ENCODE measurements at regions not wholly inside any gene's neighbourhood (a gene's known extent, or its start where the extent isn't known, plus 50 kb on each side); places are given as distances from the start of the nearest gene placed in this dataset.

GRCh38 chr10:56698506-56698905, 337.4 kb upstream of the ZWINT start:
- Histone ChIP-seq H3K9me3 (no peaks in the 10 kb centered on the region), H3K27me3 (no peaks in the 10 kb centered on the region), H3K4me3 (no peak overlapping the region), H3K4me1 (no peaks in the 10 kb centered on the region), H3K36me3 (no peaks in the 10 kb centered on the region), H3K27ac (no peak overlapping the region)
- no peak for TF ChIP-seq CTCF (IDR thresholded peaks at IDR 0.05)
- TF ChIP-seq POLR2A (IDR thresholded peaks at IDR 0.05), result no peak
- intact Hi-C loops (cut with DNase I), result no loop called here
- WGBS, 2 donors, result 59 to 74% methylated on average over 2 of the region's 2 CpGs
- DNase-seq, result no peak

- no peak for TF ChIP-seq POLR2A (IDR thresholded peaks at IDR 0.05)
- TF ChIP-seq CTCF (IDR thresholded peaks at IDR 0.05), result no peak
- Histone ChIP-seq H3K4me1 (no peaks in the 10 kb centered on the region), H3K36me3 (no peaks in the 10 kb centered on the region), H3K27ac (no peak overlapping the region), H3K9me3 (peaks cover 0 to 7% (median 0%) of the 10 kb centered on the region in 3 donors), H3K27me3 (no peaks in the 10 kb centered on the region), H3K4me3 (no peak overlapping the region)
- intact Hi-C loops (cut with DNase I), result no loop called here
- DNase-seq, result no peak
Observed at GRCh38 chr10:56679578-56679977, 318.5 kb upstream of the ZWINT start.

GRCh38 chr10:56662765-56663447, 301.8 kb upstream of the ZWINT start:
- H3K27ac ChIP-seq, result no peak overlapping the region
- H3K4me1 ChIP-seq, result no peaks in the 10 kb centered on the region
- no peaks in the 10 kb centered on the region for H3K27me3 ChIP-seq
- intact Hi-C loops (cut with DNase I), result no loop called here
- H3K9me3 ChIP-seq, result no peaks in the 10 kb centered on the region
- DNase-seq, result no peak
- H3K36me3 ChIP-seq, result no peaks in the 10 kb centered on the region
- TF ChIP-seq POLR2A (IDR thresholded peaks at IDR 0.05) (no peak), CTCF (IDR thresholded peaks at IDR 0.05) (no peak)
- no peak overlapping the region for H3K4me3 ChIP-seq

GRCh38 chr10:56653289-56653688, 292.2 kb upstream of the ZWINT start:
- intact Hi-C loops (cut with DNase I), result no loop called here
- WGBS, 2 donors, result 15 to 67% methylated on average over 1 of the region's 1 CpG
- TF ChIP-seq CTCF (IDR thresholded peaks at IDR 0.05) (no peak), POLR2A (IDR thresholded peaks at IDR 0.05) (no peak)
- DNase-seq, result no peak
- H3K9me3 ChIP-seq, result no peaks in the 10 kb centered on the region
- H3K4me1 ChIP-seq, result no peaks in the 10 kb centered on the region
- H3K4me3 ChIP-seq, result no peak overlapping the region
- H3K27ac ChIP-seq, result no peak overlapping the region
- no peaks in the 10 kb centered on the region for H3K27me3 ChIP-seq
- no peaks in the 10 kb centered on the region for H3K36me3 ChIP-seq

GRCh38 chr10:56646329-56647111, 285.5 kb upstream of the ZWINT start:
- no peak overlapping the region for H3K4me3 ChIP-seq
- H3K27ac ChIP-seq, result no peak overlapping the region
- no peaks in the 10 kb centered on the region for H3K9me3 ChIP-seq
- DNase-seq, result no peak
- WGBS, 2 donors, result 73 to 91% methylated on average over 4 to 6 of the region's 13 CpGs
- H3K4me1 ChIP-seq, result no peaks in the 10 kb centered on the region
- no peaks in the 10 kb centered on the region for H3K27me3 ChIP-seq
- TF ChIP-seq POLR2A (IDR thresholded peaks at IDR 0.05), result no peak
- no peak for TF ChIP-seq CTCF (IDR thresholded peaks at IDR 0.05)
- no peaks in the 10 kb centered on the region for H3K36me3 ChIP-seq
- intact Hi-C loops (cut with DNase I), result no loop called here

Measured in esophagus squamous epithelium (tissue), 5 donors.